Mucosa of rectum (tissue), 2 donors: ENCODE measurements at regions not wholly inside any gene's neighbourhood (a gene's known extent, or its start where the extent isn't known, plus 50 kb on each side); places are given as distances from the start of the nearest gene placed in this dataset.
"Not testable (repeated sequence)": the region's sequence is repeated elsewhere in the genome, so short reads cannot be mapped to it uniquely, and the experiment has no call there.

Experiments
- H3K27ac ChIP-seq, 2 donors: one replicate each; pipeline ENCODE4 v1.7.0; 2013; ENCODE audit warnings: inconsistent platforms in 2 of 2, low read depth in 2 of 2, low read length in 2 of 2
- H3K27me3 ChIP-seq, 2 donors: one replicate each; pipeline ENCODE4 v1.7.0; 2013; ENCODE audit warnings: low read length in 2 of 2; ENCODE audit not compliant: control insufficient read depth in 2 of 2, insufficient read depth in 2 of 2
- H3K36me3 ChIP-seq, 2 donors: one replicate each; pipeline ENCODE4 v1.7.0; 2013; ENCODE audit warnings: low read length in 2 of 2; ENCODE audit not compliant: control insufficient read depth in 2 of 2, insufficient read depth in 2 of 2
- H3K4me1 ChIP-seq, 2 donors: one replicate each; pipeline ENCODE4 v1.7.0; 2013; ENCODE audit warnings: low read length in 2 of 2, mild to moderate bottlenecking in 1 of 2; ENCODE audit not compliant: control insufficient read depth in 2 of 2, insufficient read depth in 2 of 2
- H3K4me3 ChIP-seq, 2 donors: one replicate each; pipeline ENCODE4 v1.7.0; 2013; ENCODE audit warnings: low read length in 2 of 2
- H3K9ac ChIP-seq, 2 donors: one replicate each; pipeline ENCODE4 v1.7.0; 2013; ENCODE audit warnings: low read length in 2 of 2, low read depth in 1 of 2, mild to moderate bottlenecking in 1 of 2
- H3K9me3 ChIP-seq, 2 donors: one replicate each; pipeline ENCODE4 v1.7.0; 2013; ENCODE audit warnings: low read length in 2 of 2; ENCODE audit not compliant: control insufficient read depth in 2 of 2
- donor health status: healthy.
- donor health status: Normal muscosa, but diverticular disease.

DNA sequence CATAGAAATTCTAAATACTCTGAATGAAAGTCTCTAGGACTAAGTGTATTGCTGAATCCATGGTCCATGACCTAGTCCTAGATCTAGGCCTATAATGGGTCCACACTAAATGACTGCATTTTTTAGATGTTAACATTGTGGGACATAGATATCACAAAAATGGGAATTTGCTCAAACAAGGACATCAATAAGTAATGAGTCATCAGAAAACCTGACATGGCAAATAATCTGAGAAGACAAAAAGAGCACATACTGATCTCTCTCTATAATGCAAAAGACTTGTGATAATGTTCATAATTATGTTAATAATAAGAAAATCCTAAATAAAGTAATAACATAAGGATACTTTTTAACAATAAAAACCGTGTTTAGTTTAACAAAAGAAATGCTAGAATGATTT, 1168.4 kb downstream of the FSCB start:
- no peaks in the 10 kb centered on the region for H3K4me1 ChIP-seq
- H3K9ac ChIP-seq, result no peak overlapping the region
- no peaks in the 10 kb centered on the region for H3K27me3 ChIP-seq
- H3K36me3 ChIP-seq, result no peaks in the 10 kb centered on the region
- no peaks in the 10 kb centered on the region for H3K9me3 ChIP-seq
- H3K27ac ChIP-seq, result no peak overlapping the region
- no peak overlapping the region for H3K4me3 ChIP-seq

GRCh38 chr14:43336351-43336750, 1170.7 kb downstream of the FSCB start:
- no peak overlapping the region for H3K4me3 ChIP-seq
- H3K9me3 ChIP-seq, result no peaks in the 10 kb centered on the region
- H3K27ac ChIP-seq, result no peak overlapping the region
- no peaks in the 10 kb centered on the region for H3K4me1 ChIP-seq
- no peak overlapping the region for H3K9ac ChIP-seq
- H3K36me3 ChIP-seq, result no peaks in the 10 kb centered on the region
- no peaks in the 10 kb centered on the region for H3K27me3 ChIP-seq

- not testable (repeated sequence) for H3K9me3 ChIP-seq, H3K27me3 ChIP-seq, H3K9ac ChIP-seq, H3K4me1 ChIP-seq, H3K4me3 ChIP-seq, H3K36me3 ChIP-seq, H3K27ac ChIP-seq
These were observed 1180.3 kb downstream of the FSCB start for GRCh38 chr14:43326501-43327407.

DNA sequence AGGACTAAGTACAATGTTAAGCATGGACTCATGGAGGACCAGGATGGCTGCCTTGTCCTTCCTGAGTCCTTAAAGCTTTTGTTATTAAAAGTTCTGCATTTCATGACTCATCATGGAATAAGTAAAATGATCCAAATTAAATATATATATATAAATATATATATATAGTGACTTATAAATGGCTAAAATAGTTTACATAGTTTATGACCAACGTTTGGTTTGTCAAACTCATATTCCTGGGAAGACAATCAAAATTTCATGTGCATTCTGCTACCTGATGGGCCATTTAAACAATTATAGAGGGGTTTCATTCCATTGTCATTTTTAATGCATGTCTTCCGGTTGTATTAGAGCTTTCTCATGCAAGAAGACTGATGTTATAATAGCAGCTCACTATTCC, 1190.7 kb downstream of the FSCB start:
- Histone ChIP-seq H3K27me3 (no peaks in the 10 kb centered on the region), H3K9me3 (no peaks in the 10 kb centered on the region), H3K36me3 (no peaks in the 10 kb centered on the region), H3K27ac (no peak overlapping the region), H3K9ac (no peak overlapping the region), H3K4me1 (no peaks in the 10 kb centered on the region), H3K4me3 (no peak overlapping the region)

GRCh38 chr14:43313719-43314118, 1193.4 kb downstream of the FSCB start:
- Histone ChIP-seq H3K4me3 (no peak overlapping the region), H3K4me1 (no peaks in the 10 kb centered on the region)

GRCh38 chr14:43308421-43309110, 1198.5 kb downstream of the FSCB start:
- no peaks in the 10 kb centered on the region for H3K4me1 ChIP-seq
- no peak overlapping the region for H3K4me3 ChIP-seq
- peaks cover 0 to 2% of the 10 kb centered on the region in 2 donors for H3K9me3 ChIP-seq
- H3K36me3 ChIP-seq, result no peaks in the 10 kb centered on the region
- no peak overlapping the region for H3K9ac ChIP-seq
- no peaks in the 10 kb centered on the region for H3K27me3 ChIP-seq
- H3K27ac ChIP-seq, result no peak overlapping the region

More at GRCh38 chr14:43313719-43314118, 1193.4 kb downstream of the FSCB start:
- Histone ChIP-seq H3K27me3 (no peaks in the 10 kb centered on the region), H3K27ac (no peak overlapping the region), H3K9me3 (no peaks in the 10 kb centered on the region), H3K36me3 (no peaks in the 10 kb centered on the region), H3K9ac (no peak overlapping the region)

- Histone ChIP-seq H3K27me3 (no peaks in the 10 kb centered on the region), H3K9ac (no peak overlapping the region), H3K9me3 (peaks cover 0 to 2% of the 10 kb centered on the region in 2 donors), H3K27ac (no peak overlapping the region), H3K4me3 (no peak overlapping the region), H3K36me3 (no peaks in the 10 kb centered on the region), H3K4me1 (no peaks in the 10 kb centered on the region)
These were observed 1199.2 kb downstream of the FSCB start for GRCh38 chr14:43307836-43308235.

- Histone ChIP-seq H3K27me3 (no peaks in the 10 kb centered on the region), H3K36me3 (no peaks in the 10 kb centered on the region), H3K4me3 (no peak overlapping the region), H3K9me3 (peaks cover 0 to 2% of the 10 kb centered on the region in 2 donors), H3K9ac (no peak overlapping the region), H3K4me1 (no peaks in the 10 kb centered on the region), H3K27ac (no peak overlapping the region)
These were observed 1201.0 kb downstream of the FSCB start for GRCh38 chr14:43306053-43306452.

DNA sequence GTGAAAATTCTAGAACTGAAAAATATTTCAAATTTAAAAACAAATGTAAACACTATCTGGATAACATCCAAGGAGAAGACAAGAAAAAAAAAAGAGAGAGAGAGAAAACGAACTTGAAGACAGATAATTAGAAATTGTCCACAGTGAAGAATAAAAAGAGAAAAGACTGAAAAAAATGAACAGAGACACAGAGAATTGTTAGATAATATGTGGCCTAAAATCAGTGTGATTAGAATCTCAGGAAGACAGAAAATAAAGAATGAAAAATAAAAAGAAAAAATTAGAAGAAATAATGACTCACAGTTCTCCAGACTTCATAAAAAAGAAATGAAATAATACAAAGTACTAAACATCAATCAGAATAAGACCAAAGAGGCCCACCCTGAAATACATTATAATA, 1209.3 kb downstream of the FSCB start:
- Histone ChIP-seq H3K9ac (no peak overlapping the region), H3K4me1 (no peaks in the 10 kb centered on the region)

GRCh38 chr14:43296061-43296460, 1211.0 kb downstream of the FSCB start:
- H3K9ac ChIP-seq, H3K36me3 ChIP-seq, H3K9me3 ChIP-seq, H3K4me1 ChIP-seq, H3K27me3 ChIP-seq, H3K27ac ChIP-seq, H3K4me3 ChIP-seq: not testable (repeated sequence)

More for the DNA sequence above, 1209.3 kb downstream of the FSCB start:
- Histone ChIP-seq H3K27ac (no peak overlapping the region), H3K36me3 (no peaks in the 10 kb centered on the region), H3K27me3 (no peaks in the 10 kb centered on the region), H3K4me3 (no peak overlapping the region), H3K9me3 (no peaks in the 10 kb centered on the region)
